HepG2 (cell line): ENCODE measurements at regions not wholly inside any gene's neighbourhood (a gene's known extent, or its start where the extent isn't known, plus 50 kb on each side); places are given as distances from the start of the nearest gene placed in this dataset. TPM values are rescaled to one million over a fixed set of nuclear protein-coding genes. Genes with fewer than 3 reads are reported as not detected.

ENCODE experiments used
- CEBPB ChIP-seq: IDR thresholded peaks from 2 replicates; pipeline ENCODE4 v1.6.1; 2011; ENCODE audit warnings: low read depth, low read length, improper control_type of control experiment, borderline replicate concordance
- HMGA1 ChIP-seq: sonication (generic); formaldehyde crosslinking; conservative IDR thresholded peaks from 2 replicates; pipeline ENCODE4 v1.4.0; 2020; ENCODE audit warnings: missing genetic modification reagents
- HOXA9 ChIP-seq: sonication (generic); formaldehyde crosslinking; IDR thresholded peaks from 2 replicates; pipeline ENCODE4 v1.8.1; 2022; ENCODE audit warnings: missing genetic modification reagents, mild to moderate bottlenecking, moderate library complexity, borderline replicate concordance
- MTA3 ChIP-seq: sonication (generic); formaldehyde crosslinking; IDR thresholded peaks from 2 replicates; pipeline ENCODE4 v1.4.0; 2020; ENCODE audit warnings: missing genetic modification reagents
- NR2C2 ChIP-seq: sonication (generic); formaldehyde crosslinking; IDR thresholded peaks from 2 replicates; pipeline ENCODE4 v1.4.0; 2020; ENCODE audit warnings: missing genetic modification reagents, mild to moderate bottlenecking, moderate library complexity, borderline replicate concordance
- RXRB ChIP-seq: IDR thresholded peaks from 2 replicates; pipeline ENCODE4 v1.6.1; 2016; ENCODE audit warnings: borderline replicate concordance, missing genetic modification reagents, missing compliant biosample characterization
- SATB2 ChIP-seq: sonication (generic); formaldehyde crosslinking; IDR thresholded peaks from 2 replicates; pipeline ENCODE4 v1.5.0; 2020; ENCODE audit warnings: missing genetic modification reagents
- SOX6 ChIP-seq, 2 experiments: fragments of 450-650 bp in 1 of 2; sonication (generic) in 1 of 2; formaldehyde crosslinking in 1 of 2; IDR thresholded peaks; 2 replicates each; pipeline versions ENCODE4 v1.4.0 to v1.6.1; 2017 to 2020; ENCODE audit warnings: antibody characterized with exemption in 1 of 2, mild to moderate bottlenecking in 1 of 2, missing genetic modification reagents in 1 of 2
- ZC3H13 ChIP-seq: sonication (generic); formaldehyde crosslinking; IDR thresholded peaks from 2 replicates; pipeline ENCODE4 v1.8.1; 2023; ENCODE audit warnings: mild to moderate bottlenecking, missing genetic modification reagents, moderate library complexity
- ZNF17 ChIP-seq: sonication (generic); formaldehyde crosslinking; IDR thresholded peaks from 2 replicates; pipeline ENCODE4 v1.5.0; 2020; ENCODE audit warnings: mild to moderate bottlenecking, missing genetic modification reagents
- ZNF230 ChIP-seq: sonication (generic); formaldehyde crosslinking; IDR thresholded peaks from 2 replicates; pipeline ENCODE4 v1.4.0; 2020; ENCODE audit warnings: mild to moderate bottlenecking, missing genetic modification reagents
- ZNF253 ChIP-seq: sonication (generic); formaldehyde crosslinking; IDR thresholded peaks from 2 replicates; pipeline ENCODE4 v1.8.0; 2022; ENCODE audit warnings: mild to moderate bottlenecking, missing genetic modification reagents, borderline replicate concordance
- ZNF432 ChIP-seq: sonication (generic); formaldehyde crosslinking; IDR thresholded peaks from 2 replicates; pipeline ENCODE4 v1.5.0; 2020; ENCODE audit warnings: missing genetic modification reagents, mild to moderate bottlenecking, borderline replicate concordance
- ZNF570 ChIP-seq: sonication (generic); formaldehyde crosslinking; IDR thresholded peaks from 2 replicates; pipeline ENCODE4 v1.4.0; 2020; ENCODE audit warnings: mild to moderate bottlenecking, missing genetic modification reagents, borderline replicate concordance
- ZNF777 ChIP-seq: sonication (generic); formaldehyde crosslinking; IDR thresholded peaks from 2 replicates; pipeline ENCODE4 v1.4.0; 2020; ENCODE audit warnings: missing genetic modification reagents
- ZNF83 ChIP-seq: sonication (generic); formaldehyde crosslinking; IDR thresholded peaks from 2 replicates; pipeline ENCODE4 v1.4.0; 2020; ENCODE audit warnings: missing genetic modification reagents, mild to moderate bottlenecking, borderline replicate concordance
- microRNA-seq: library from miRNA; unstranded; fragments of <30 nt; microRNA quantifications from one replicate; pipeline ENCODE4, GENCODE V29; 2020
- small RNA-seq, 3 experiments: library from RNA; depleted of rRNA; stranded (forward); fragments of <200 nt; gene quantifications; one replicate each; pipeline ENCODE3, GENCODE V24; 2012; ENCODE audit warnings: low read depth in 2 of 3, low replicate concordance in 1 of 3; ENCODE audit not compliant: insufficient read length in 3 of 3, insufficient read depth in 2 of 3
- TF ChIP-seq, protein P1 (sequence below): sonication (generic); formaldehyde crosslinking; IDR thresholded peaks from 2 replicates; pipeline ENCODE4 v1.9.0; 2021; ENCODE audit warnings: missing genetic modification reagents, mild to moderate bottlenecking, borderline replicate concordance
- TF ChIP-seq, protein P2 (sequence below): sonication (generic); formaldehyde crosslinking; IDR thresholded peaks from 2 replicates; pipeline ENCODE4 v1.8.1; 2023; ENCODE audit warnings: mild to moderate bottlenecking, missing genetic modification reagents

GRCh38 chr2:64404002-64404731, 49.8 kb upstream of the LGALSL start (continued):
- TF ChIP-seq, protein P1, sequence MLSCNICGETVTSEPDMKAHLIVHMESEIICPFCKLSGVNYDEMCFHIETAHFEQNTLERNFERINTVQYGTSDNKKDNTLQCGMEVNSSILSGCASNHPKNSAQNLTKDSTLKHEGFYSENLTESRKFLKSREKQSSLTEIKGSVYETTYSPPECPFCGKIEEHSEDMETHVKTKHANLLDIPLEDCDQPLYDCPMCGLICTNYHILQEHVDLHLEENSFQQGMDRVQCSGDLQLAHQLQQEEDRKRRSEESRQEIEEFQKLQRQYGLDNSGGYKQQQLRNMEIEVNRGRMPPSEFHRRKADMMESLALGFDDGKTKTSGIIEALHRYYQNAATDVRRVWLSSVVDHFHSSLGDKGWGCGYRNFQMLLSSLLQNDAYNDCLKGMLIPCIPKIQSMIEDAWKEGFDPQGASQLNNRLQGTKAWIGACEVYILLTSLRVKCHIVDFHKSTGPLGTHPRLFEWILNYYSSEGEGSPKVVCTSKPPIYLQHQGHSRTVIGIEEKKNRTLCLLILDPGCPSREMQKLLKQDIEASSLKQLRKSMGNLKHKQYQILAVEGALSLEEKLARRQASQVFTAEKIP (CRISPR knock-in tag) = no peak
- TF ChIP-seq NR2C2 (CRISPR knock-in tag) (peak; percentile 83), ZNF230 (no peak), ZNF83 (CRISPR knock-in tag) (no peak), MTA3 (CRISPR knock-in tag) (no peak), ZNF17 (CRISPR knock-in tag) (no peak), ZNF777 (CRISPR knock-in tag) (no peak), SATB2 (CRISPR knock-in tag) (no peak), ZNF253 (CRISPR knock-in tag) (no peak), ZNF432 (CRISPR knock-in tag) (no peak), HOXA9 (no peak), CEBPB (no peak), ZNF570 (CRISPR knock-in tag) (no peak), HMGA1 (CRISPR knock-in tag) (no peak), ZC3H13 (CRISPR knock-in tag) (no peak), RXRB (CRISPR knock-in tag) (peak; percentile 70; the same call in 1 of the 2 replicates), SOX6 (IDR thresholded peaks at IDR 0.05) (no peak), SOX6 (CRISPR knock-in tag; IDR thresholded peaks at IDR 0.05) (peak; percentile 89)
- TF ChIP-seq, protein P2, sequence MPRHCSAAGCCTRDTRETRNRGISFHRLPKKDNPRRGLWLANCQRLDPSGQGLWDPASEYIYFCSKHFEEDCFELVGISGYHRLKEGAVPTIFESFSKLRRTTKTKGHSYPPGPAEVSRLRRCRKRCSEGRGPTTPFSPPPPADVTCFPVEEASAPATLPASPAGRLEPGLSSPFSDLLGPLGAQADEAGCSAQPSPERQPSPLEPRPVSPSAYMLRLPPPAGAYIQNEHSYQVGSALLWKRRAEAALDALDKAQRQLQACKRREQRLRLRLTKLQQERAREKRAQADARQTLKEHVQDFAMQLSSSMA (CRISPR knock-in tag) = no peak

Small RNA genes lying in the stretch of these regions (microRNA-seq; reads per million reads assigned to microRNA genes)
- gene MIR4433A (not detected), gene MIR4433B (not detected)

Small RNA genes lying in the stretch of these regions (small RNA-seq; reads per million reads assigned to genes)
- 0 reads per million in 3 experiments for gene AC012368.3
- 0 reads per million in 3 experiments for gene MIR4433B
